HEK293 (cell line): ENCODE measurements at regions not wholly inside any gene's neighbourhood (a gene's known extent, or its start where the extent isn't known, plus 50 kb on each side); places are given as distances from the start of the nearest gene placed in this dataset.

ENCODE experiments used
- CTCF ChIA-PET: fragments of 350-600 bp; formaldehyde crosslinking; extraction: SDS; loops from one replicate; lab custom pipeline; 2021; ENCODE audit warnings: antibody characterized with exemption; lab: Yijun Ruan, JAX
- POLR2A ChIA-PET: fragments of 300-600 bp; formaldehyde crosslinking; extraction: SDS; loops from one replicate; lab custom pipeline; 2020; ENCODE audit warnings: antibody characterized with exemption, inconsistent platforms; lab: Yijun Ruan, JAX
- H3K27ac ChIP-seq: fragments of 200-500 bp; sonication (Bioruptor generic); 2 replicates; pipeline ENCODE4 v1.5.1; 2014; ENCODE audit warnings: low read depth, low read length, control low read depth, inconsistent platforms; ENCODE audit errors: extremely low read depth
- H3K36me3 ChIP-seq, 2 experiments: fragments of 200-500 bp in 1 of 2; sonication (Bioruptor generic) in 1 of 2; 1 replicate in 1 of 2; 2 replicates in 1 of 2; pipeline ENCODE4 v1.5.1; 2014 to 2017; ENCODE audit warnings: inconsistent platforms in 2 of 2, low read length in 2 of 2; ENCODE audit not compliant: control insufficient read depth in 2 of 2, insufficient read depth in 1 of 2
- H3K4me1 ChIP-seq: fragments of 200-500 bp; sonication (Bioruptor generic); 2 replicates; pipeline ENCODE4 v1.5.1; 2014; ENCODE audit warnings: mild to moderate bottlenecking, low read length, inconsistent platforms; ENCODE audit not compliant: control insufficient read depth, insufficient read depth
- H3K4me3 ChIP-seq: 2 replicates; pipeline ENCODE4 v1.5.1; 2011; ENCODE audit warnings: low read depth, mild to moderate bottlenecking, control low read depth, low read length, moderate library complexity
- H3K9me3 ChIP-seq: fragments of 200-500 bp; sonication (Bioruptor generic); 2 replicates; pipeline ENCODE4 v1.5.1; 2014; ENCODE audit warnings: low read depth, low read length, inconsistent platforms; ENCODE audit not compliant: control insufficient read depth, insufficient read depth
- FEZF1 ChIP-seq: fragments of 450-650 bp; formaldehyde crosslinking; IDR thresholded peaks from 2 replicates; pipeline ENCODE4 v1.5.1; 2016; ENCODE audit warnings: missing biosample characterization, missing genetic modification characterization
- IKZF3 ChIP-seq: fragments of 450-650 bp; IDR thresholded peaks from 2 replicates; pipeline ENCODE4 v1.5.0; 2018; ENCODE audit warnings: missing biosample characterization, mild to moderate bottlenecking, missing genetic modification characterization, moderate library complexity
- SETDB1 ChIP-seq: IDR thresholded peaks from one replicate; pipeline ENCODE4 v1.6.1; 2017; ENCODE audit warnings: mild to moderate bottlenecking, low read length, moderate library complexity, mixed read lengths; ENCODE audit not compliant: insufficient read length
- SP2 ChIP-seq: fragments of 450-650 bp; formaldehyde crosslinking; IDR thresholded peaks from 2 replicates; pipeline ENCODE4 v1.5.1; 2016; ENCODE audit warnings: missing biosample characterization, missing genetic modification characterization
- SP7 ChIP-seq: fragments of 450-650 bp; formaldehyde crosslinking; IDR thresholded peaks from 2 replicates; pipeline ENCODE4 v1.5.1; 2016; ENCODE audit warnings: missing biosample characterization, missing genetic modification characterization
- ZBTB20 ChIP-seq: fragments of 450-650 bp; formaldehyde crosslinking; IDR thresholded peaks from 2 replicates; pipeline ENCODE4 v1.5.1; 2016; ENCODE audit warnings: missing biosample characterization, missing genetic modification characterization
- ZEB2 ChIP-seq: fragments of 450-650 bp; formaldehyde crosslinking; IDR thresholded peaks from 2 replicates; pipeline ENCODE4 v1.5.1; 2016; ENCODE audit warnings: missing biosample characterization, missing genetic modification characterization
- ZIC2 ChIP-seq: fragments of 450-650 bp; formaldehyde crosslinking; IDR thresholded peaks from 2 replicates; pipeline ENCODE4 v1.5.1; 2016; ENCODE audit warnings: missing biosample characterization, missing genetic modification characterization
- ZNF184 ChIP-seq: fragments of 450-650 bp; IDR thresholded peaks from 2 replicates; pipeline ENCODE4 v1.5.1; 2018; ENCODE audit warnings: missing biosample characterization, mild to moderate bottlenecking, missing genetic modification characterization
- ZNF311 ChIP-seq: fragments of 450-650 bp; formaldehyde crosslinking; IDR thresholded peaks from 2 replicates; pipeline ENCODE4 v1.5.1; 2017; ENCODE audit warnings: missing biosample characterization, missing genetic modification characterization, borderline replicate concordance
- ZNF335 ChIP-seq: fragments of 450-650 bp; formaldehyde crosslinking; conservative IDR thresholded peaks from 2 replicates; pipeline ENCODE4 v1.5.1; 2016; ENCODE audit warnings: missing biosample characterization, missing genetic modification characterization
- ZNF394 ChIP-seq: fragments of 450-650 bp; formaldehyde crosslinking; IDR thresholded peaks from 2 replicates; pipeline ENCODE4 v1.5.1; 2016; ENCODE audit warnings: missing biosample characterization, missing genetic modification characterization, mild to moderate bottlenecking, moderate library complexity, borderline replicate concordance
- ZNF548 ChIP-seq: fragments of 450-650 bp; formaldehyde crosslinking; IDR thresholded peaks from 2 replicates; pipeline ENCODE4 v1.5.1; 2016; ENCODE audit warnings: missing biosample characterization, missing genetic modification characterization
- ZNF624 ChIP-seq: fragments of 450-650 bp; formaldehyde crosslinking; IDR thresholded peaks from 2 replicates; pipeline ENCODE4 v1.5.1; 2017; ENCODE audit warnings: missing biosample characterization, missing genetic modification characterization
- ZNF629 ChIP-seq: fragments of 450-650 bp; formaldehyde crosslinking; IDR thresholded peaks from 2 replicates; pipeline ENCODE4 v1.5.1; 2017; ENCODE audit warnings: missing biosample characterization, missing genetic modification characterization
- ZNF664 ChIP-seq: fragments of 450-650 bp; formaldehyde crosslinking; IDR thresholded peaks from 2 replicates; pipeline ENCODE4 v1.5.1; 2016; ENCODE audit warnings: missing biosample characterization, missing genetic modification characterization
- ZNF843 ChIP-seq: fragments of 450-650 bp; formaldehyde crosslinking; IDR thresholded peaks from 2 replicates; pipeline ENCODE4 v1.5.1; 2016; ENCODE audit warnings: missing biosample characterization, missing genetic modification characterization
- TF ChIP-seq, protein P1 (sequence below): fragments of 450-650 bp; formaldehyde crosslinking; IDR thresholded peaks from 2 replicates; pipeline ENCODE4 v1.5.1; 2017; ENCODE audit warnings: missing biosample characterization, missing genetic modification characterization
- TF ChIP-seq, protein P2 (sequence below): fragments of 450-650 bp; IDR thresholded peaks from 2 replicates; pipeline ENCODE4 v1.5.1; 2018; ENCODE audit warnings: missing biosample characterization, mild to moderate bottlenecking, missing genetic modification characterization
- TF ChIP-seq, protein P3 (sequence below): fragments of 450-650 bp; formaldehyde crosslinking; IDR thresholded peaks from 2 replicates; pipeline ENCODE4 v1.5.1; 2016; ENCODE audit warnings: missing biosample characterization, missing genetic modification characterization
- TF ChIP-seq, protein P4 (sequence below): fragments of 450-650 bp; formaldehyde crosslinking; IDR thresholded peaks from 2 replicates; pipeline ENCODE4 v1.5.1; 2017; ENCODE audit warnings: missing biosample characterization, mild to moderate bottlenecking, missing genetic modification characterization, moderate library complexity

DNA sequence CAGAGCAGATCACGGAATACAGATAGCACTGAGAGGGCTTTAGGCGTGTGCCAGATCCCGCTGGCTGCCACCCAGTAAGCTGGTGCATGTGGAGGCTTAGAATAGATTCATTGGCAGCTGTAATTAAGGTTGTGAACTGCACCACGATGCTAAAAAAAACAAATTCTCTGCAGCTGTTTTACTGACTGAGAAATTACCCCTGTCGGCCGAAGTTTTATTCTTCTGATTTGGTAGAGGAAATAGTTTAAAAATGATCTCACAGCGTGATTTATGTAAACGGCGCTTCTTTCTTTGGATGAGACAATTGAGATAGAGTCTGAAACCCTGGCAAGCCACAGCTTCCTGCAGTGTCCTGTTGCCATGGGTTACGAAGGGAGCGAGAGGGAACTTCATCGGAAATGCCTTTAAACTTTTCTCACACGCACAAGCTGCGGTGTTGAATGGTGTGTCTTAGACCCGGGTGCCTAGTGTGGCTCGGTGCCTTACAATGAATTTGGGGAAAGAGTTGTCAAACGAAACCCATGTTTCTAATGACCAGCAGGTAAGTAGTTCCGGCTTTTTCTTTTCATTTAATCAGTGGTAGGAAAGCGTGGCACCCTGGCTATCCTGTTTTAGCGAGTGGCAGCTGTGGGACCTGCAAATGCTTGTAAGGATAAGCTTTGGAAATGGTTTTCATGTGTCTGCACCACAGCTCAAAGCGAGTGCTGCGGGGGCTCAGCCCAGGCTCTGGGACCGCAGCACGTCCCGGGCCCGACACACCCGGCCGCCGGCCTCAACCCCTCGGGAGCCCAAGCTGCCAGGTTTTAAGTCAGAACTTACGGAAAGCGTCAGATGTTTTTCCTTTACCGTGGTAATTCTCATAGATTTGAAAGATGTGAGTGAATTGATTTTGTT, 71.7 kb upstream of the HGFAC start:
- TF ChIP-seq, protein P1, sequence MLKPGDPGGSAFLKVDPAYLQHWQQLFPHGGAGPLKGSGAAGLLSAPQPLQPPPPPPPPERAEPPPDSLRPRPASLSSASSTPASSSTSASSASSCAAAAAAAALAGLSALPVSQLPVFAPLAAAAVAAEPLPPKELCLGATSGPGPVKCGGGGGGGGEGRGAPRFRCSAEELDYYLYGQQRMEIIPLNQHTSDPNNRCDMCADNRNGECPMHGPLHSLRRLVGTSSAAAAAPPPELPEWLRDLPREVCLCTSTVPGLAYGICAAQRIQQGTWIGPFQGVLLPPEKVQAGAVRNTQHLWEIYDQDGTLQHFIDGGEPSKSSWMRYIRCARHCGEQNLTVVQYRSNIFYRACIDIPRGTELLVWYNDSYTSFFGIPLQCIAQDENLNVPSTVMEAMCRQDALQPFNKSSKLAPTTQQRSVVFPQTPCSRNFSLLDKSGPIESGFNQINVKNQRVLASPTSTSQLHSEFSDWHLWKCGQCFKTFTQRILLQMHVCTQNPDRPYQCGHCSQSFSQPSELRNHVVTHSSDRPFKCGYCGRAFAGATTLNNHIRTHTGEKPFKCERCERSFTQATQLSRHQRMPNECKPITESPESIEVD: peak; percentile 77
- TF ChIP-seq, protein P2, sequence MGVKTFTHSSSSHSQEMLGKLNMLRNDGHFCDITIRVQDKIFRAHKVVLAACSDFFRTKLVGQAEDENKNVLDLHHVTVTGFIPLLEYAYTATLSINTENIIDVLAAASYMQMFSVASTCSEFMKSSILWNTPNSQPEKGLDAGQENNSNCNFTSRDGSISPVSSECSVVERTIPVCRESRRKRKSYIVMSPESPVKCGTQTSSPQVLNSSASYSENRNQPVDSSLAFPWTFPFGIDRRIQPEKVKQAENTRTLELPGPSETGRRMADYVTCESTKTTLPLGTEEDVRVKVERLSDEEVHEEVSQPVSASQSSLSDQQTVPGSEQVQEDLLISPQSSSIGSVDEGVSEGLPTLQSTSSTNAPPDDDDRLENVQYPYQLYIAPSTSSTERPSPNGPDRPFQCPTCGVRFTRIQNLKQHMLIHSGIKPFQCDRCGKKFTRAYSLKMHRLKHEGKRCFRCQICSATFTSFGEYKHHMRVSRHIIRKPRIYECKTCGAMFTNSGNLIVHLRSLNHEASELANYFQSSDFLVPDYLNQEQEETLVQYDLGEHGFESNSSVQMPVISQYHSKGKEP: 0 out of 2 replicates have a peak, but pooled peaks have one; percentile 37
- TF ChIP-seq, protein P3, sequence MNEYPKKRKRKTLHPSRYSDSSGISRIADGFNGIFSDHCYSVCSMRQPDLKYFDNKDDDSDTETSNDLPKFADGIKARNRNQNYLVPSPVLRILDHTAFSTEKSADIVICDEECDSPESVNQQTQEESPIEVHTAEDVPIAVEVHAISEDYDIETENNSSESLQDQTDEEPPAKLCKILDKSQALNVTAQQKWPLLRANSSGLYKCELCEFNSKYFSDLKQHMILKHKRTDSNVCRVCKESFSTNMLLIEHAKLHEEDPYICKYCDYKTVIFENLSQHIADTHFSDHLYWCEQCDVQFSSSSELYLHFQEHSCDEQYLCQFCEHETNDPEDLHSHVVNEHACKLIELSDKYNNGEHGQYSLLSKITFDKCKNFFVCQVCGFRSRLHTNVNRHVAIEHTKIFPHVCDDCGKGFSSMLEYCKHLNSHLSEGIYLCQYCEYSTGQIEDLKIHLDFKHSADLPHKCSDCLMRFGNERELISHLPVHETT (tag by site-specific recombination): no peak
- 0 out of 2 replicates have a peak, but pooled peaks have one; percentile 47 for TF ChIP-seq ZNF629 (tag by site-specific recombination)
- peak; percentile 34; the same call in 1 of the 2 replicates for TF ChIP-seq ZNF394 (tag by site-specific recombination)
- TF ChIP-seq ZNF664 (tag by site-specific recombination): no peak
- TF ChIP-seq, protein P4, sequence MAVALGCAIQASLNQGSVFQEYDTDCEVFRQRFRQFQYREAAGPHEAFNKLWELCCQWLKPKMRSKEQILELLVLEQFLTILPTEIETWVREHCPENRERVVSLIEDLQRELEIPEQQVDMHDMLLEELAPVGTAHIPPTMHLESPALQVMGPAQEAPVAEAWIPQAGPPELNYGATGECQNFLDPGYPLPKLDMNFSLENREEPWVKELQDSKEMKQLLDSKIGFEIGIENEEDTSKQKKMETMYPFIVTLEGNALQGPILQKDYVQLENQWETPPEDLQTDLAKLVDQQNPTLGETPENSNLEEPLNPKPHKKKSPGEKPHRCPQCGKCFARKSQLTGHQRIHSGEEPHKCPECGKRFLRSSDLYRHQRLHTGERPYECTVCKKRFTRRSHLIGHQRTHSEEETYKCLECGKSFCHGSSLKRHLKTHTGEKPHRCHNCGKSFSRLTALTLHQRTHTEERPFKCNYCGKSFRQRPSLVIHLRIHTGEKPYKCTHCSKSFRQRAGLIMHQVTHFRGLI (tag by site-specific recombination): no peak
- no peak for TF ChIP-seq SETDB1
- 0 out of 2 replicates have a peak, but pooled peaks have one; percentile 63 for TF ChIP-seq ZNF184 (tag by site-specific recombination)
- peak; percentile 51 for TF ChIP-seq ZIC2 (tag by site-specific recombination)
- TF ChIP-seq ZNF624 (tag by site-specific recombination): no peak
- peak; percentile 94; the same call in 1 of the 2 replicates for TF ChIP-seq ZNF311 (tag by site-specific recombination)
- TF ChIP-seq SP2 (tag by site-specific recombination): peak; percentile 14; the same call in 1 of the 2 replicates
- TF ChIP-seq ZNF843 (tag by site-specific recombination): peak; percentile 18; the same call in 1 of the 2 replicates
- TF ChIP-seq ZNF548 (tag by site-specific recombination): no peak
- TF ChIP-seq ZNF335 (tag by site-specific recombination): peak; percentile 36; the same call in 1 of the 2 replicates
- peak; percentile 80 for TF ChIP-seq SP7 (tag by site-specific recombination)
- TF ChIP-seq FEZF1 (tag by site-specific recombination): 0 out of 2 replicates have a peak, but pooled peaks have one; percentile 17
- TF ChIP-seq IKZF3 (tag by site-specific recombination): 0 out of 2 replicates have a peak, but pooled peaks have one; percentile 17
- TF ChIP-seq ZBTB20 (tag by site-specific recombination): peak; percentile 40; the same call in 1 of the 2 replicates
- peak; percentile 54; the same call in 1 of the 2 replicates for TF ChIP-seq ZEB2 (tag by site-specific recombination)
- ChIA-PET CTCF (interaction anchor here (0.8 to 1.1 kb wide), 2 partner anchors 24 to 52 kb away, joined by 3 to 6 read pairs; no protein-coding TSS in a partner anchor), POLR2A (no interaction called here)
- H3K4me1 ChIP-seq: peaks cover 6% of the 10 kb centered on the region
- H3K27ac ChIP-seq: no peak overlapping the region
- no peaks in the 10 kb centered on the region for H3K9me3 ChIP-seq
- no peak overlapping the region for H3K4me3 ChIP-seq
- H3K36me3 ChIP-seq: no peaks in the 10 kb centered on the region
